Hepatocyte (in vitro differentiated cells): ENCODE measurements at regions not wholly inside any gene's neighbourhood (a gene's known extent, or its start where the extent isn't known, plus 50 kb on each side); places are given as distances from the start of the nearest gene placed in this dataset.

Experiments
- DNase-seq: peaks from one replicate; pipeline ENCODE4 v3.0.0-alpha.2; 2016; ENCODE audit warnings: low spot score
- H2AFZ ChIP-seq: fragments of 200-600 bp; sonication (generic); 2 replicates; pipeline ENCODE4 v1.6.0; 2016; ENCODE audit warnings: antibody characterized with exemption, mild to moderate bottlenecking
- H3K27ac ChIP-seq: fragments of 200-600 bp; sonication (generic); 2 replicates; pipeline ENCODE4 v1.5.1; 2016; ENCODE audit warnings: mild to moderate bottlenecking
- H3K27me3 ChIP-seq: fragments of 200-600 bp; sonication (generic); 2 replicates; pipeline ENCODE4 v1.6.1; 2016
- H3K36me3 ChIP-seq: fragments of 200-600 bp; sonication (generic); replicated peaks from 2 replicates; pipeline ENCODE4 v1.5.1; 2016; ENCODE audit warnings: low read depth; ENCODE audit not compliant: insufficient read depth
- H3K4me1 ChIP-seq: fragments of 200-600 bp; sonication (generic); 2 replicates; pipeline ENCODE4 v1.5.1; 2016; ENCODE audit warnings: mild to moderate bottlenecking, moderate library complexity; ENCODE audit not compliant: insufficient read depth
- H3K4me2 ChIP-seq: fragments of 200-600 bp; sonication (generic); 2 replicates; pipeline ENCODE4 v1.6.0; 2016
- H3K4me3 ChIP-seq: fragments of 200-600 bp; sonication (generic); 2 replicates; pipeline ENCODE4 v1.5.1; 2016; ENCODE audit warnings: mild to moderate bottlenecking
- H3K79me2 ChIP-seq: fragments of 200-600 bp; sonication (generic); 2 replicates; pipeline ENCODE4 v1.6.0; 2017; ENCODE audit warnings: mild to moderate bottlenecking
- H3K9me2 ChIP-seq: fragments of 200-600 bp; sonication (generic); replicated peaks from 2 replicates; pipeline ENCODE4 v1.6.0; 2017; ENCODE audit warnings: mild to moderate bottlenecking; ENCODE audit not compliant: insufficient read depth
- H3K9me3 ChIP-seq: fragments of 200-600 bp; sonication (generic); 2 replicates; pipeline ENCODE4 v1.5.1; 2016; ENCODE audit warnings: low read depth, mild to moderate bottlenecking
- H4K20me1 ChIP-seq: fragments of 200-600 bp; sonication (generic); 2 replicates; pipeline ENCODE4 v1.6.0; 2016; ENCODE audit warnings: mild to moderate bottlenecking; ENCODE audit not compliant: insufficient read depth, poor library complexity, severe bottlenecking
- CTCF ChIP-seq: fragments of 200-600 bp; sonication (generic); IDR thresholded peaks from 2 replicates; pipeline ENCODE4 v1.5.1; 2016; ENCODE audit warnings: antibody characterized with exemption, mild to moderate bottlenecking; ENCODE audit not compliant: poor library complexity
- EZH2 ChIP-seq: fragments of 200-600 bp; sonication (generic); IDR thresholded peaks from 2 replicates; pipeline ENCODE4 v1.6.1; 2016; ENCODE audit warnings: antibody characterized with exemption, mild to moderate bottlenecking, borderline replicate concordance
- EZH2phosphoT487 ChIP-seq: fragments of 200-600 bp; sonication (generic); IDR thresholded peaks from one replicate; pipeline ENCODE4 v1.6.1; 2018; ENCODE audit warnings: antibody characterized with exemption, mild to moderate bottlenecking, low read depth, moderate library complexity; ENCODE audit not compliant: unreplicated experiment, severe bottlenecking
- WGBS: methylation state at CpG from one replicate; pipeline ENCODE4 v1.1.6; 2016; ENCODE audit warnings: low lambda C conversion rate; ENCODE audit errors: missing lambda C conversion rate; 5-methylcytosine and 5-hydroxymethylcytosine counted together

- Histone ChIP-seq H3K27ac (no peak overlapping the region), H4K20me1 (no peaks in the 10 kb centered on the region), H3K9me2 (no peaks in the 10 kb centered on the region), H3K9me3 (no peaks in the 10 kb centered on the region), H3K79me2 (no peaks in the 10 kb centered on the region), H3K4me2 (no peak overlapping the region), H2AFZ (no peak overlapping the region), H3K4me3 (no peak overlapping the region), H3K4me1 (no peaks in the 10 kb centered on the region), H3K27me3 (peaks cover 5% of the 10 kb centered on the region), H3K36me3 (no peaks in the 10 kb centered on the region)
- DNase-seq: no peak
- 85% methylated on average over 17 of the region's 17 CpGs for WGBS
- TF ChIP-seq EZH2: no peak
- no peak for TF ChIP-seq CTCF
- TF ChIP-seq EZH2phosphoT487: no peak
Measured at GRCh38 chr1:17887661-17888371, 132.7 kb downstream of the ACTL8 start.

- H2AFZ ChIP-seq: no peak overlapping the region
Measured at GRCh38 chr1:17890056-17890814, 135.1 kb downstream of the ACTL8 start.

GRCh38 chr1:17890815-17891191, 135.7 kb downstream of the ACTL8 start:
- Histone ChIP-seq H3K9me3 (no peaks in the 10 kb centered on the region), H4K20me1 (no peaks in the 10 kb centered on the region), H3K27me3 (peaks cover 5% of the 10 kb centered on the region), H3K27ac (no peak overlapping the region), H3K4me3 (no peak overlapping the region), H3K79me2 (no peaks in the 10 kb centered on the region), H2AFZ (no peak overlapping the region), H3K36me3 (no peaks in the 10 kb centered on the region), H3K4me1 (no peaks in the 10 kb centered on the region), H3K4me2 (no peak overlapping the region), H3K9me2 (no peaks in the 10 kb centered on the region)
- no peak for TF ChIP-seq CTCF
- TF ChIP-seq EZH2: no peak
- no peak for TF ChIP-seq EZH2phosphoT487
- no peak for DNase-seq
- 75% methylated on average over 8 of the region's 8 CpGs for WGBS

More at GRCh38 chr1:17890056-17890814, 135.1 kb downstream of the ACTL8 start:
- Histone ChIP-seq H3K27ac (no peak overlapping the region), H3K36me3 (no peaks in the 10 kb centered on the region), H3K79me2 (no peaks in the 10 kb centered on the region), H3K4me3 (no peak overlapping the region), H3K4me2 (no peak overlapping the region), H3K9me2 (no peaks in the 10 kb centered on the region), H3K9me3 (no peaks in the 10 kb centered on the region), H3K27me3 (peaks cover 5% of the 10 kb centered on the region), H3K4me1 (no peaks in the 10 kb centered on the region), H4K20me1 (no peaks in the 10 kb centered on the region)
- DNase-seq: no peak
- 76% methylated on average over 22 of the region's 23 CpGs for WGBS
- TF ChIP-seq EZH2phosphoT487: no peak
- no peak for TF ChIP-seq EZH2
- no peak for TF ChIP-seq CTCF
